Keratinocyte (primary cell): ENCODE measurements at regions not wholly inside any gene's neighbourhood (a gene's known extent, or its start where the extent isn't known, plus 50 kb on each side); places are given as distances from the start of the nearest gene placed in this dataset.

Source experiments
- DNase-seq: peaks from one replicate; pipeline ENCODE4 v3.0.0-alpha.2; 2011; ENCODE audit warnings: low read depth, missing footprints, low spot score
- FAIRE-seq: peaks from 2 replicates; lab custom pipeline; 2011; peaks lifted over from hg19 to GRCh38; lab: Jason Lieb, UNC
- H2AFZ ChIP-seq: 2 replicates; pipeline ENCODE4 v1.6.0; 2012; ENCODE audit warnings: low read length, control low read depth, inconsistent platforms; ENCODE audit not compliant: control insufficient read depth
- H3K27ac ChIP-seq: 2 replicates; pipeline ENCODE4 v1.5.1; 2011; ENCODE audit warnings: low read length; ENCODE audit not compliant: control insufficient read depth, insufficient read depth
- H3K27me3 ChIP-seq: 3 replicates; pipeline ENCODE4 v1.6.0; 2011; ENCODE audit warnings: low read length; ENCODE audit not compliant: control insufficient read depth, insufficient read depth; ENCODE audit errors: extremely low read depth
- H3K36me3 ChIP-seq, 2 experiments: 2 replicates in 1 of 2; 3 replicates in 1 of 2; pipeline ENCODE4 v1.5.1; 2011; ENCODE audit warnings: low read length in 2 of 2, mild to moderate bottlenecking in 1 of 2; ENCODE audit not compliant: control insufficient read depth in 2 of 2, insufficient read depth in 2 of 2; ENCODE audit errors: extremely low read depth in 1 of 2
- H3K4me1 ChIP-seq: 3 replicates; pipeline ENCODE4 v1.5.1; 2011; ENCODE audit warnings: low read length; ENCODE audit not compliant: control insufficient read depth, insufficient read depth; ENCODE audit errors: extremely low read depth
- H3K4me2 ChIP-seq: 3 replicates; pipeline ENCODE4 v1.6.0; 2011; ENCODE audit warnings: low read depth, low read length; ENCODE audit not compliant: control insufficient read depth, insufficient read depth; ENCODE audit errors: extremely low read depth
- H3K4me3 ChIP-seq, 3 experiments: fragments of 200-600 bp in 1 of 3; sonication (generic) in 1 of 3; 2 replicates in 2 of 3; 3 replicates in 1 of 3; pipeline ENCODE4 v1.5.1; 2011 to 2016; ENCODE audit warnings: low read length in 3 of 3, mild to moderate bottlenecking in 3 of 3, control low read depth in 2 of 3, inconsistent platforms in 1 of 3, low read depth in 1 of 3, mixed read lengths in 1 of 3, mixed run types in 1 of 3, moderate library complexity in 1 of 3; ENCODE audit not compliant: control insufficient read depth in 2 of 3, insufficient read depth in 2 of 3; ENCODE audit errors: extremely low read depth in 1 of 3
- H3K79me2 ChIP-seq: 2 replicates; pipeline ENCODE4 v1.6.0; 2012; ENCODE audit warnings: low read length; ENCODE audit not compliant: control insufficient read depth, insufficient read depth
- H3K9ac ChIP-seq: 3 replicates; pipeline ENCODE4 v1.6.0; 2011; ENCODE audit warnings: low read length; ENCODE audit not compliant: control insufficient read depth, insufficient read depth; ENCODE audit errors: extremely low read depth
- H3K9me1 ChIP-seq: 3 replicates; pipeline ENCODE4 v1.6.0; 2011; ENCODE audit warnings: low read length; ENCODE audit not compliant: control insufficient read depth, insufficient read depth; ENCODE audit errors: extremely low read depth
- H3K9me3 ChIP-seq: 2 replicates; pipeline ENCODE4 v1.5.1; 2012; ENCODE audit warnings: low read depth, low read length; ENCODE audit not compliant: control insufficient read depth
- H4K20me1 ChIP-seq: 3 replicates; pipeline ENCODE4 v1.6.0; 2011; ENCODE audit warnings: low read length; ENCODE audit not compliant: control insufficient read depth, insufficient read depth; ENCODE audit errors: extremely low read depth
- EZH2 ChIP-seq: IDR thresholded peaks from one replicate; pipeline ENCODE4 v1.6.1; 2012; ENCODE audit warnings: inconsistent platforms, mild to moderate bottlenecking, low read length, moderate library complexity
- dilution Hi-C: fragments of 300-500 bp; cut with MboI; formaldehyde crosslinking; loops from one replicate; pipeline ENCODE4 v1.7.0; 2020; ENCODE audit warnings: low sequenced_read_pairs; ENCODE audit not compliant: extremely low pct_ligation_motif_present
- TF ChIP-seq, protein P1 (sequence below), 3 experiments: IDR thresholded peaks in 1 of 3; conservative IDR thresholded peaks in 1 of 3; optimal IDR thresholded peaks in 1 of 3; 2 replicates in 2 of 3; 3 replicates in 1 of 3; pipeline versions ENCODE3 to v1.5.1; 2011; ENCODE audit warnings: low read length in 3 of 3, mild to moderate bottlenecking in 3 of 3, moderate library complexity in 2 of 3, control low read depth in 1 of 3, inconsistent platforms in 1 of 3; ENCODE audit not compliant: insufficient read depth in 2 of 3; ENCODE audit errors: extremely low read depth in 1 of 3

DNA sequence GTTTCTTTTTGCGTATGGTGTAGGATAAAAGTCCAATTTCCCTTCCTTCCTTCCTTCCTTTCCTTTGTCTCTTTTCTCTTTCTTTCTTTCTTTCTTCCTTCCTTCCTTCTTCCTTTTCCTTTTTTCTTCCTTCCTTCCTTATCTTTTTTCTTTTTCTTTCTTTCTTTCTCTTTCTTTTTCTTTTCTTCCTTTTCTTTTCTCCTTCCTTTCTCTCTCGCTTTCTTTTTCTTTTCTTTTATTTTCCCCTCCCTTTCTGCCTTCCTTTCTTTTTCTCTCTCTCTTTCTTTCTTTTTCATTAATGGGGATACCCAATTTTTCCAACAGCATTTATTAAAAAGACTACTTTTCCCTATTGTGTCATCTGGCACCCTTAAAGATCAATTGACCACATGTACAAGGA is 1359.7 kb downstream of the FAM181B start:
- FAIRE-seq: no peak
- H3K36me3 ChIP-seq: no peaks in the 10 kb centered on the region
- dilution Hi-C loops: no loop called here

DNA sequence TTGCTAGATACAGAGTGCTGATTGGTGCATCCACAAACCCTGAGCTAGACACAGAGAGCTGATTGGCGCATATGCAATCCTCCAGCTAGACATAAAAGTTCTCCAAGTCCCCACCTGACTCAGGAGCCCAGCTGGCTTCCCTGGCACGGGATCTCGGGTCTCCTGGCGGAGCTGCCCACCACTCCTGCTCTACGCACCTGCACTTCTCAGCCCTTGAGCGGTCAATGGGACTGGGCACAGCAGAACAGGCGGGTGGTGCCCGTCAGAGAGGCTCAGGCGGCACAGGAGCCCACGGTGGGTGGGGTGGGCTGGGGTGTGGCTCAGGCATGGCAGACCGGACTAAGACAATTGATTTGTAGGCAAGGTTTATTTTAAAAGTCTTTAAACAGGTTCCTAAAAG is 1365.5 kb downstream of the FAM181B start:
- no peak for FAIRE-seq
- Histone ChIP-seq H3K4me3 (no peak overlapping the region), H4K20me1 (no peaks in the 10 kb centered on the region), H3K36me3 (no peaks in the 10 kb centered on the region), H3K9me3 (no peaks in the 10 kb centered on the region), H3K9me1 (no peaks in the 10 kb centered on the region), H3K27me3 (no peaks in the 10 kb centered on the region), H3K4me2 (no peak overlapping the region), H3K27ac (no peak overlapping the region), H3K4me1 (no peaks in the 10 kb centered on the region), H3K79me2 (no peaks in the 10 kb centered on the region), H3K9ac (no peak overlapping the region), H2AFZ (no peak overlapping the region)
- no peak for DNase-seq
- no peak for TF ChIP-seq EZH2
- TF ChIP-seq, protein P1, sequence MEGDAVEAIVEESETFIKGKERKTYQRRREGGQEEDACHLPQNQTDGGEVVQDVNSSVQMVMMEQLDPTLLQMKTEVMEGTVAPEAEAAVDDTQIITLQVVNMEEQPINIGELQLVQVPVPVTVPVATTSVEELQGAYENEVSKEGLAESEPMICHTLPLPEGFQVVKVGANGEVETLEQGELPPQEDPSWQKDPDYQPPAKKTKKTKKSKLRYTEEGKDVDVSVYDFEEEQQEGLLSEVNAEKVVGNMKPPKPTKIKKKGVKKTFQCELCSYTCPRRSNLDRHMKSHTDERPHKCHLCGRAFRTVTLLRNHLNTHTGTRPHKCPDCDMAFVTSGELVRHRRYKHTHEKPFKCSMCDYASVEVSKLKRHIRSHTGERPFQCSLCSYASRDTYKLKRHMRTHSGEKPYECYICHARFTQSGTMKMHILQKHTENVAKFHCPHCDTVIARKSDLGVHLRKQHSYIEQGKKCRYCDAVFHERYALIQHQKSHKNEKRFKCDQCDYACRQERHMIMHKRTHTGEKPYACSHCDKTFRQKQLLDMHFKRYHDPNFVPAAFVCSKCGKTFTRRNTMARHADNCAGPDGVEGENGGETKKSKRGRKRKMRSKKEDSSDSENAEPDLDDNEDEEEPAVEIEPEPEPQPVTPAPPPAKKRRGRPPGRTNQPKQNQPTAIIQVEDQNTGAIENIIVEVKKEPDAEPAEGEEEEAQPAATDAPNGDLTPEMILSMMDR (optimal IDR thresholded peaks at IDR 0.05 in 1 of 3, IDR thresholded peaks at IDR 0.05 in 1 of 3, conservative IDR thresholded peaks at IDR 0.05 in 1 of 3; ENCODE audit: extremely low read depth in 1 of 3, insufficient read depth in 2 of 3, low read length in 3 of 3): no peak
- dilution Hi-C loops: no loop called here

More for the DNA sequence above, 1359.7 kb downstream of the FAM181B start:
- no peak overlapping the region for H3K4me3 ChIP-seq
- TF ChIP-seq EZH2: no peak
- TF ChIP-seq, protein P1 (optimal IDR thresholded peaks at IDR 0.05 in 1 of 3, IDR thresholded peaks at IDR 0.05 in 1 of 3, conservative IDR thresholded peaks at IDR 0.05 in 1 of 3; ENCODE audit: extremely low read depth in 1 of 3, insufficient read depth in 2 of 3, low read length in 3 of 3): no peak
- no peak overlapping the region for H3K27ac ChIP-seq
- no peak overlapping the region for H2AFZ ChIP-seq
- no peaks in the 10 kb centered on the region for H4K20me1 ChIP-seq
- no peak overlapping the region for H3K9ac ChIP-seq
- no peaks in the 10 kb centered on the region for H3K79me2 ChIP-seq
- DNase-seq: no peak
- H3K4me2 ChIP-seq: no peak overlapping the region
- H3K9me3 ChIP-seq: no peaks in the 10 kb centered on the region
- no peaks in the 10 kb centered on the region for H3K4me1 ChIP-seq
- no peaks in the 10 kb centered on the region for H3K27me3 ChIP-seq
- no peaks in the 10 kb centered on the region for H3K9me1 ChIP-seq
